Right lobe of liver (tissue), 6 donors: ENCODE measurements at regions not wholly inside any gene's neighbourhood (a gene's known extent, or its start where the extent isn't known, plus 50 kb on each side); places are given as distances from the start of the nearest gene placed in this dataset.

Experiments
- ATAC-seq, 4 donors: fragments of 200-7000 bp; cut with Tn5 transposase; one replicate each; pipeline ENCODE4 v1.9.1; 2020; ENCODE audit warnings: mild to moderate bottlenecking in 4 of 4, moderate library complexity in 4 of 4
- DNase-seq, 3 donors: peaks; one replicate each; pipeline ENCODE4 v3.0.0-alpha.2; 2020
- H3K27ac ChIP-seq, 3 donors: fragments of 200-600 bp; one replicate each; pipeline ENCODE4 v1.8.0; 2022
- H3K27me3 ChIP-seq, 2 donors: fragments of 200-600 bp; one replicate each; pipeline ENCODE4 v1.8.0; 2022
- H3K36me3 ChIP-seq, 4 donors: fragments of 200-600 bp; sonication (generic) in 1 of 4; one replicate each; pipeline versions ENCODE4 v1.5.1 to v1.8.0; 2017 to 2022; ENCODE audit warnings: control low read depth in 1 of 4
- H3K4me1 ChIP-seq, 4 donors: fragments of 200-600 bp; sonication (generic) in 1 of 4; one replicate each; pipeline versions ENCODE4 v1.5.1 to v1.8.0; 2017 to 2022; ENCODE audit warnings: control low read depth in 1 of 4
- H3K4me3 ChIP-seq, 3 donors: fragments of 200-600 bp; one replicate each; pipeline ENCODE4 v1.8.0; 2022
- H3K9me3 ChIP-seq, 4 donors: fragments of 200-600 bp; sonication (generic) in 1 of 4; one replicate each; pipeline versions ENCODE4 v1.5.1 to v1.8.0; 2017 to 2022; ENCODE audit warnings: control low read depth in 1 of 4
- CTCF ChIP-seq, 4 donors: fragments of 200-600 bp in 3 of 4; fragments of 450-650 bp in 1 of 4; IDR thresholded peaks; one replicate each; pipeline versions ENCODE4 v1.5.1 to v1.8.0; 2016 to 2022; ENCODE audit warnings: antibody characterized with exemption in 4 of 4, mild to moderate bottlenecking in 2 of 4
- POLR2A ChIP-seq: fragments of 450-650 bp; IDR thresholded peaks from one replicate; pipeline ENCODE4 v1.6.1; 2017; ENCODE audit warnings: antibody characterized with exemption, mild to moderate bottlenecking
- WGBS: methylation state at CpG from one replicate; pipeline ENCODE4 v1.1.6; 2018; ENCODE audit warnings: low coverage, low lambda C conversion rate; ENCODE audit not compliant: insufficient coverage; ENCODE audit errors: missing lambda C conversion rate; 5-methylcytosine and 5-hydroxymethylcytosine counted together
- intact Hi-C, 2 donors: fragments of 100-400 bp; cut with DNase I; formaldehyde crosslinking; loops; one replicate each; pipeline versions ENCODE4 v1.11.2 to v1.14.1; 2022
- donor health status: DM: no; HTN: yes; CAD: no.
- donor health status: DM: no; HTN: no; CAD: no.
- donor health status: DM: no; HTN: no; CAD: no.
- donor health status: DM: no; HTN: yes; CAD: no.
- donor health status: DM: no; HTN: yes; CAD: no.

DNA sequence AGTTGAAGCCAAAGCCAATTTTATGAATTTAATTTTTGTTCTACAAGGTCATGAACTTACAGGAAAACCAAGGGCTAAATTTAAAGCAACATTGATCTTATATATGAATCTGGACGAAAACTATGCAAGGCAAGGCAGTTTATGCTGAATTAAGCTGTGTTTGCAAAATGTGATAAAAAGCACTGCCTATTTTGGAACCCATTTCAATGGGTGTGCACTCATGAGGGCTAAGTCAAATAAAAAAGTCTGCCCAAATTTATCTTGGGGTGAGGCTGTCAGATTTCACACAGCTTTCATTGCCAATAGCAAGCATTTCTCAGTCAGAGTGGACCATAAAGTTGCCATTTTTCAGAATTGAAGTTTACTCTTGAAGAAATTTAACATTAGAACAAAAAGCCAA is 199.9 kb downstream of the LURAP1L start:
- H3K27me3 ChIP-seq: no peaks in the 10 kb centered on the region
- DNase-seq: no peak
- intact Hi-C loops: no loop called here
- peaks cover 0 to 27% (median 0%) of the 10 kb centered on the region in 4 donors for H3K4me1 ChIP-seq
- 57% methylated on average over 1 of the region's 1 CpG for WGBS
- ATAC-seq: no peak
- H3K27ac ChIP-seq: no peak overlapping the region
- no peak for TF ChIP-seq POLR2A
- no peak for TF ChIP-seq CTCF (IDR thresholded peaks at IDR 0.05)
- H3K4me3 ChIP-seq: no peak overlapping the region
- H3K36me3 ChIP-seq: no peaks in the 10 kb centered on the region
- no peaks in the 10 kb centered on the region for H3K9me3 ChIP-seq

DNA sequence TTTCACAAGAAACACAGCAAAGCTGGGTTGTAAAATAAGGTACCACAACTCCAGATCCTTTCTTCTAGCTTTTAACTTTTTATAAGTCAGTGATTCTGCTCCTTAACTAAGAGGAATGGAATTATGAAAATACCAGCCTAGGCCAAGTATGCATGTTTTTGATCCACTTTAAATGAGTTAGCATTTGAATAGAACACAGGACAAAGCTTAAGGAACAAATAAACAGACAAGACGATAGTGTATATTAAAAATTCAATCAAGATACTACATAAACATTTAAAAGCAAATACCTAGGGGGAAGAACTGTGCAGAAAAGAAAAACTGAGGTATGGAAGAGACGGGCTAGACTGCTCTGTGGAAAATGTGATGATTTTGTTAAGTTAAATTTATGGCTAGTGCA is 200.7 kb downstream of the LURAP1L start:
- Histone ChIP-seq H3K27me3 (no peaks in the 10 kb centered on the region), H3K4me1 (peaks cover 0 to 27% (median 0%) of the 10 kb centered on the region in 4 donors), H3K27ac (no peak overlapping the region), H3K36me3 (no peaks in the 10 kb centered on the region), H3K9me3 (no peaks in the 10 kb centered on the region), H3K4me3 (no peak overlapping the region)
- no peak for TF ChIP-seq CTCF (IDR thresholded peaks at IDR 0.05)
- no peak for TF ChIP-seq POLR2A
- intact Hi-C loops: no loop called here
- WGBS: 88% methylated on average over 2 of the region's 2 CpGs
- DNase-seq (no peak), ATAC-seq (no peak)

GRCh38 chr9:12980085-12980851 is 205.4 kb downstream of the LURAP1L start:
- no peak for TF ChIP-seq POLR2A
- no peak for TF ChIP-seq CTCF (IDR thresholded peaks at IDR 0.05)
- no peaks in the 10 kb centered on the region for H3K27me3 ChIP-seq
- no peaks in the 10 kb centered on the region for H3K9me3 ChIP-seq
- no peaks in the 10 kb centered on the region for H3K36me3 ChIP-seq
- 32% methylated on average over 3 of the region's 3 CpGs for WGBS
- ATAC-seq (peak; percentile 78 to 98 (median 88)), DNase-seq (peak in 2 of 3 donors; percentile 59 to 62)
- no peaks in the 10 kb centered on the region for H3K4me1 ChIP-seq
- intact Hi-C loops: no loop called here
- no peak overlapping the region for H3K27ac ChIP-seq
- H3K4me3 ChIP-seq: no peak overlapping the region

GRCh38 chr9:12988258-12988657 is 213.4 kb downstream of the LURAP1L start:
- ATAC-seq (peak in 3 of 4 donors; percentile 57 to 70 (median 60)), DNase-seq (no peak)
- Histone ChIP-seq H3K36me3 (no peaks in the 10 kb centered on the region), H3K4me1 (no peaks in the 10 kb centered on the region), H3K9me3 (no peaks in the 10 kb centered on the region), H3K27me3 (no peaks in the 10 kb centered on the region), H3K4me3 (no peak overlapping the region), H3K27ac (no peak overlapping the region)
- peak in 3 of 4 donors; percentile 28 to 46 (median 34) for TF ChIP-seq CTCF (IDR thresholded peaks at IDR 0.05)
- TF ChIP-seq POLR2A: no peak
- intact Hi-C loops: no loop called here
- WGBS: 47% methylated on average over 1 of the region's 1 CpG
